ENCODE measurements at regions not wholly inside any gene's neighbourhood (a gene's known extent, or its start where the extent isn't known, plus 50 kb on each side); places are given as distances from the start of the nearest gene placed in this dataset.

DNA sequence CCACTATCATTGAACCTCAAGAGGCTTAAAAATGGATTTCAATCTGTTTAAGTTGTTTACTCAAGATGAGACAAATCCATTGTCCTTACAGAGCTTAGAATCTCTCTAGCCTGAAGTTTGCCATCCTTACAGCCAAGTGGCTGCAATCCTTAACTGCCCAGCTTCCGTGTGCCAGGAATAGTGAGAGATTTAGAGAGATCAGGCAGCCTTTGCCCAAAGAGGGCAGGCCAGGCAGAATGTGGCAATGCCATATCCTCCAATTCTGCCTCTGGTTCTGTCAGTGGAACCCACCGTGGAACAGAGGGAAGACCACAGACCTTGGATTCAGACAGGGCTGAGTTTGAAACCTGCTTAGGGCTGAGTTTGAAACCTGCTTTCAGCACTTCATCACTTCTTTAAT is 374.3 kb downstream of the VPS13C start:
- Histone ChIP-seq H3K9me3 (ENCODE audit: insufficient read depth, low read length) (no peaks in the 10 kb centered on the region), H4K20me1 (ENCODE audit: insufficient read depth, low read length) (no peaks in the 10 kb centered on the region), H2AFZ (ENCODE audit: low read depth, low read length) (no peak overlapping the region), H3K36me3 (replicated peaks; ENCODE audit: low read depth, low read length) (no peaks in the 10 kb centered on the region), H3K79me2 (ENCODE audit: low read length) (no peaks in the 10 kb centered on the region), H3K9ac (ENCODE audit: low read length) (no peak overlapping the region), H3K4me3 (ENCODE audit: low read length) (no peak overlapping the region), H3K27me3 (ENCODE audit: low read depth, low read length) (no peaks in the 10 kb centered on the region; the same call in 1 of the 2 replicates), H3K27ac (ENCODE audit: low read length) (no peak overlapping the region), H3K4me1 (ENCODE audit: low read length) (peaks cover 4% of the 10 kb centered on the region), H3K4me2 (ENCODE audit: low read length) (no peak overlapping the region)
- no peak for TF ChIP-seq EZH2phosphoT487 (IDR thresholded peaks at IDR 0.05; ENCODE audit: low read depth)
- TF ChIP-seq, protein P1, sequence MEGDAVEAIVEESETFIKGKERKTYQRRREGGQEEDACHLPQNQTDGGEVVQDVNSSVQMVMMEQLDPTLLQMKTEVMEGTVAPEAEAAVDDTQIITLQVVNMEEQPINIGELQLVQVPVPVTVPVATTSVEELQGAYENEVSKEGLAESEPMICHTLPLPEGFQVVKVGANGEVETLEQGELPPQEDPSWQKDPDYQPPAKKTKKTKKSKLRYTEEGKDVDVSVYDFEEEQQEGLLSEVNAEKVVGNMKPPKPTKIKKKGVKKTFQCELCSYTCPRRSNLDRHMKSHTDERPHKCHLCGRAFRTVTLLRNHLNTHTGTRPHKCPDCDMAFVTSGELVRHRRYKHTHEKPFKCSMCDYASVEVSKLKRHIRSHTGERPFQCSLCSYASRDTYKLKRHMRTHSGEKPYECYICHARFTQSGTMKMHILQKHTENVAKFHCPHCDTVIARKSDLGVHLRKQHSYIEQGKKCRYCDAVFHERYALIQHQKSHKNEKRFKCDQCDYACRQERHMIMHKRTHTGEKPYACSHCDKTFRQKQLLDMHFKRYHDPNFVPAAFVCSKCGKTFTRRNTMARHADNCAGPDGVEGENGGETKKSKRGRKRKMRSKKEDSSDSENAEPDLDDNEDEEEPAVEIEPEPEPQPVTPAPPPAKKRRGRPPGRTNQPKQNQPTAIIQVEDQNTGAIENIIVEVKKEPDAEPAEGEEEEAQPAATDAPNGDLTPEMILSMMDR (IDR thresholded peaks at IDR 0.05; ENCODE audit: low read depth, low read length), result no peak

DNA sequence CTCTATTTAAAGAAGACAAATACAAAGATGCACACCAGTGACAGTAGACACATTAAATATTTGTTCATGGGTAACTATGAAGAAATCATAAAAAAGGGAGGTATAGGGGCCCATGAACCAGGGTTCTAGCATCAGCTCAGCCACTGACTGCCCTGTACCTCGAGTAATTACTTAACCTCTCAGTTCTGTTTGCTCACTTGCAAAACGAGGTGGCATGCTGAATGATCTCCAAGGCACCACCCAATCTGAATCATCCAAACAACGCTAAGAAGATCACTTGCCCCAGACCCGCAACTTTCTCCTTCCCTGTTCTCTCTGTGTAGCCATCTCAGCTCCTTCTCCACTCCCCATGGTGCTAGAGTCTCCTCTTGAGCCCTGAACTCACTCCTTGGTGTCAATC is 374.7 kb downstream of the VPS13C start:
- Histone ChIP-seq H3K36me3 (replicated peaks; ENCODE audit: low read depth, low read length) (no peaks in the 10 kb centered on the region), H3K79me2 (ENCODE audit: low read length) (no peaks in the 10 kb centered on the region), H3K4me3 (ENCODE audit: low read length) (no peak overlapping the region), H3K9me3 (ENCODE audit: insufficient read depth, low read length) (no peaks in the 10 kb centered on the region), H2AFZ (ENCODE audit: low read depth, low read length) (no peak overlapping the region), H3K4me2 (ENCODE audit: low read length) (no peak overlapping the region), H3K9ac (ENCODE audit: low read length) (no peak overlapping the region), H3K27me3 (ENCODE audit: low read depth, low read length) (peaks cover 3% of the 10 kb centered on the region), H3K27ac (ENCODE audit: low read length) (no peak overlapping the region), H3K4me1 (ENCODE audit: low read length) (peaks cover 7% of the 10 kb centered on the region), H4K20me1 (ENCODE audit: insufficient read depth, low read length) (no peaks in the 10 kb centered on the region)
- TF ChIP-seq, protein P1 (IDR thresholded peaks at IDR 0.05; ENCODE audit: low read depth, low read length), result no peak
- TF ChIP-seq EZH2phosphoT487 (IDR thresholded peaks at IDR 0.05; ENCODE audit: low read depth), result no peak

DNA sequence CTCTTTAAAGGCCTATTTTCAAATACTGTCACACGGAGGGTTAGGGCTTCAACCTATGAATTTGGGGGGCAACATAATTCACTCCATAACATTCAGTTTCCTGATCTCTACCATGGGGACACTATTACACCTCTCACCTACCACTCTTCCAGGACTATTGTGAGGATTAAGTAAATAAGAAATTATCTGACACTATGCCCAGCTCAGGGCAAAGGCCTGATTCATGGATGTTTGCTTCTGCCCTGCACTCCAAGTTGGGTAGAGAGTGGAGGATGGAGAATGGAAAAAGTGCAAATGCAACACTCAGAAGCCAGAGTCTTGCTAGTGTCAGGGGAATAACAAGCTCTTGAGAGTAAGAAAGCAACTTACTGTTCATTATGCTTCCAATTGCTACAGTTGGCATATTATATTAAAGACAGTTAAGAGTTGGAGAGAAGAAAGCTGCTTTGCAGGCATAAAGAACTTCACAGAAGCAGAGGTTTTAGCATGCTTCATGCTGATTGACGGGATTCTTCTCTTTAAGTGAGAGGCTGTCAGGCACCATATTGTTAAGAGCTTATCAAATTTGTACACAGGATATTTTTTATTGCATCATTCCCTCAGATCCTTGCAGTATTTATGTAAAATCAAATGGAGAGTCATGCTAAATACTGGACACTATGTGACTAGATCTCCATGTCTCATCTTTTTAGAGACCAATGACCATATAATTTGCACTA is 375.3 kb downstream of the VPS13C start:
- H3K79me2 ChIP-seq (ENCODE audit: low read length), result no peaks in the 10 kb centered on the region

More for the DNA sequence above, 375.3 kb downstream of the VPS13C start:
- TF ChIP-seq EZH2phosphoT487 (IDR thresholded peaks at IDR 0.05; ENCODE audit: low read depth), result no peak
- TF ChIP-seq, protein P1 (IDR thresholded peaks at IDR 0.05; ENCODE audit: low read depth, low read length), result no peak
- Histone ChIP-seq H2AFZ (ENCODE audit: low read depth, low read length) (no peak overlapping the region), H3K4me2 (ENCODE audit: low read length) (no peak overlapping the region), H3K36me3 (replicated peaks; ENCODE audit: low read depth, low read length) (no peaks in the 10 kb centered on the region), H3K9ac (ENCODE audit: low read length) (no peak overlapping the region), H3K27me3 (ENCODE audit: low read depth, low read length) (peaks cover 9% of the 10 kb centered on the region), H3K27ac (ENCODE audit: low read length) (no peak overlapping the region), H3K9me3 (ENCODE audit: insufficient read depth, low read length) (no peaks in the 10 kb centered on the region), H4K20me1 (ENCODE audit: insufficient read depth, low read length) (no peaks in the 10 kb centered on the region), H3K4me1 (ENCODE audit: low read length) (peaks cover 7% of the 10 kb centered on the region), H3K4me3 (ENCODE audit: low read length) (no peak overlapping the region)

All from OCI-LY3 (cell line).